H1 (cell line): ENCODE measurements at regions not wholly inside any gene's neighbourhood (a gene's known extent, or its start where the extent isn't known, plus 50 kb on each side); places are given as distances from the start of the nearest gene placed in this dataset.

Experiments
- CTCF ChIA-PET: fragments of 300-600 bp; sonication (Branson Sonifier 250); formaldehyde crosslinking; loops from one replicate; lab custom pipeline; 2021; ENCODE audit not compliant: partially characterized antibody; lab: Charles Lee
- POLR2A ChIA-PET: fragments of 300-600 bp; sonication (Branson Sonifier 250); formaldehyde crosslinking; loops from one replicate; lab custom pipeline; 2021; ENCODE audit warnings: inconsistent platforms; ENCODE audit not compliant: partially characterized antibody; lab: Charles Lee
- DNase-seq, 2 experiments: peaks; one replicate each; pipeline versions ENCODE4 v3.0.0 to v3.0.0-alpha.2; 2010 to 2022; ENCODE audit warnings: low spot score in 2 of 2, low read depth in 1 of 2, mixed read lengths in 1 of 2
- FAIRE-seq: peaks from 2 replicates; lab custom pipeline; 2011; peaks lifted over from hg19 to GRCh38; lab: Jason Lieb, UNC
- H2AFZ ChIP-seq: 2 replicates; pipeline ENCODE4 v1.8.1; 2012; ENCODE audit warnings: low read length, inconsistent platforms
- H2AK5ac ChIP-seq: 2 replicates; pipeline ENCODE4 v1.6.1; 2013; ENCODE audit warnings: low read depth, low read length
- H2BK120ac ChIP-seq: replicated peaks from 2 replicates; pipeline ENCODE3; 2013; ENCODE audit warnings: low read depth, low read length, inconsistent platforms
- H2BK12ac ChIP-seq: 2 replicates; pipeline ENCODE4 v1.6.1; 2013; ENCODE audit warnings: low read depth, low read length
- H2BK15ac ChIP-seq: 2 replicates; pipeline ENCODE4 v1.6.1; 2013; ENCODE audit warnings: low read length
- H2BK20ac ChIP-seq: 2 replicates; pipeline ENCODE4 v1.6.1; 2013; ENCODE audit warnings: low read length
- H2BK5ac ChIP-seq: 2 replicates; pipeline ENCODE4 v1.6.1; 2013; ENCODE audit warnings: low read depth, low read length
- H3K14ac ChIP-seq: 2 replicates; pipeline ENCODE4 v1.6.1; 2013; ENCODE audit warnings: inconsistent platforms; ENCODE audit not compliant: insufficient read length
- H3K18ac ChIP-seq: 2 replicates; pipeline ENCODE4 v1.6.1; 2013; ENCODE audit warnings: low read length; ENCODE audit errors: extremely low read depth
- H3K23ac ChIP-seq: 2 replicates; pipeline ENCODE4 v1.6.1; 2013; ENCODE audit warnings: inconsistent platforms; ENCODE audit not compliant: insufficient read length
- H3K23me2 ChIP-seq: 2 replicates; pipeline ENCODE4 v1.6.1; 2013; ENCODE audit warnings: low read depth, low read length
- H3K27ac ChIP-seq: 2 replicates; pipeline ENCODE4 v1.6.1; 2011; ENCODE audit warnings: low read depth, low read length, inconsistent platforms
- H3K27me3 ChIP-seq, 4 experiments: replicated peaks in 1 of 4; 1 replicate in 1 of 4; 2 replicates in 3 of 4; pipeline versions ENCODE4 v1.6.1 to v1.8.1; 2011 to 2013; ENCODE audit warnings: low read length in 3 of 4, mild to moderate bottlenecking in 3 of 4, inconsistent platforms in 2 of 4, mixed read lengths in 2 of 4, moderate library complexity in 1 of 4; ENCODE audit not compliant: control insufficient read depth in 3 of 4, insufficient read depth in 3 of 4; ENCODE audit errors: extremely low read depth in 1 of 4
- H3K36me3 ChIP-seq, 4 experiments: 2 replicates each; pipeline versions ENCODE4 v1.6.1 to v1.8.1; 2011 to 2013; ENCODE audit warnings: mild to moderate bottlenecking in 4 of 4, low read length in 3 of 4, moderate library complexity in 2 of 4, control low read depth in 1 of 4, inconsistent platforms in 1 of 4; ENCODE audit not compliant: insufficient read depth in 4 of 4, control insufficient read depth in 2 of 4
- H3K4ac ChIP-seq: replicated peaks from 2 replicates; pipeline ENCODE3; 2013; ENCODE audit warnings: low read length, low read depth, mixed read lengths, inconsistent platforms; ENCODE audit not compliant: insufficient read length
- H3K4me1 ChIP-seq, 4 experiments: replicated peaks in 1 of 4; 1 replicate in 1 of 4; 2 replicates in 3 of 4; pipeline versions ENCODE4 v1.6.1 to v1.8.1; 2011 to 2013; ENCODE audit warnings: low read length in 3 of 4, inconsistent platforms in 2 of 4, mixed read lengths in 1 of 4; ENCODE audit not compliant: insufficient read depth in 4 of 4, control insufficient read depth in 3 of 4
- H3K4me2 ChIP-seq, 2 experiments: 2 replicates each; pipeline versions ENCODE4 v1.6.1 to v1.8.1; 2011 to 2013; ENCODE audit warnings: low read depth in 2 of 2, low read length in 2 of 2, control low read depth in 1 of 2, inconsistent platforms in 1 of 2, mild to moderate bottlenecking in 1 of 2; ENCODE audit not compliant: insufficient read depth in 1 of 2
- H3K4me3 ChIP-seq, 4 experiments: fragments of 200-600, 300-600 bp in 1 of 4; sonication (generic), shearing (Covaris generic), sonication (Bioruptor Twin) in 1 of 4; 2 replicates each; pipeline versions ENCODE4 v1.5.1 to v1.8.1; 2011 to 2016; ENCODE audit warnings: low read length in 4 of 4, low read depth in 3 of 4, control low read depth in 2 of 4, inconsistent platforms in 2 of 4, mild to moderate bottlenecking in 2 of 4, mixed read lengths in 1 of 4, moderate library complexity in 1 of 4; ENCODE audit not compliant: insufficient read depth in 2 of 4; ENCODE audit errors: extremely low read depth in 1 of 4
- H3K56ac ChIP-seq: replicated peaks from 2 replicates; pipeline ENCODE3; 2013; ENCODE audit warnings: low read depth, mild to moderate bottlenecking, mixed read lengths, low read length, inconsistent platforms; ENCODE audit not compliant: insufficient read length
- H3K79me1 ChIP-seq: 2 replicates; pipeline ENCODE4 v1.6.1; 2013; ENCODE audit warnings: low read depth, low read length, control low read depth
- H3K79me2 ChIP-seq, 2 experiments: 2 replicates each; pipeline versions ENCODE4 v1.6.1 to v1.8.1; 2012 to 2013; ENCODE audit warnings: low read length in 2 of 2, mild to moderate bottlenecking in 2 of 2, inconsistent platforms in 1 of 2; ENCODE audit not compliant: insufficient read depth in 2 of 2, control insufficient read depth in 1 of 2
- H3K9ac ChIP-seq, 4 experiments: replicated peaks in 1 of 4; 1 replicate in 1 of 4; 2 replicates in 3 of 4; pipeline versions ENCODE4 v1.6.1 to v1.8.1; 2011 to 2013; ENCODE audit warnings: low read depth in 3 of 4, low read length in 3 of 4, control low read depth in 2 of 4, mild to moderate bottlenecking in 2 of 4, moderate library complexity in 2 of 4, inconsistent platforms in 1 of 4; ENCODE audit errors: extremely low read depth in 1 of 4
- H3K9me3 ChIP-seq, 2 experiments: 2 replicates each; pipeline versions ENCODE4 v1.6.1 to v1.8.1; 2012 to 2013; ENCODE audit warnings: mild to moderate bottlenecking in 2 of 2, moderate library complexity in 2 of 2, control low read depth in 1 of 2, inconsistent platforms in 1 of 2, low read depth in 1 of 2, low read length in 1 of 2, mixed read lengths in 1 of 2; ENCODE audit not compliant: insufficient read depth in 2 of 2
- H4K20me1 ChIP-seq, 2 experiments: replicated peaks in 1 of 2; 2 replicates each; pipeline versions ENCODE3 to v1.8.1; 2011 to 2013; ENCODE audit warnings: inconsistent platforms in 2 of 2, low read length in 2 of 2, mild to moderate bottlenecking in 1 of 2; ENCODE audit not compliant: insufficient read depth in 2 of 2, control insufficient read depth in 1 of 2
- H4K5ac ChIP-seq: 2 replicates; pipeline ENCODE4 v1.6.1; 2013; ENCODE audit warnings: low read length, low read depth, mixed read lengths, inconsistent platforms; ENCODE audit not compliant: insufficient read length
- H4K8ac ChIP-seq: 2 replicates; pipeline ENCODE4 v1.8.0; 2013; ENCODE audit warnings: mild to moderate bottlenecking, moderate library complexity, low read length, inconsistent platforms; ENCODE audit not compliant: insufficient read depth; ENCODE audit errors: extremely low read depth
- H4K91ac ChIP-seq: replicated peaks from 2 replicates; pipeline ENCODE3; 2013; ENCODE audit warnings: low read length, mixed read lengths, inconsistent platforms; ENCODE audit not compliant: insufficient read length
- CREB1 ChIP-seq: IDR thresholded peaks from 2 replicates; pipeline ENCODE4 v1.6.1; 2012; ENCODE audit warnings: inconsistent platforms
- JUND ChIP-seq: IDR thresholded peaks from 2 replicates; pipeline ENCODE4 v1.6.1; 2011; ENCODE audit warnings: mild to moderate bottlenecking, improper control_type of control experiment, low read length
- KDM1A ChIP-seq: fragments of 200-600, 300-600 bp; sonication (generic); IDR thresholded peaks from 2 replicates; pipeline ENCODE4 v1.7.1; 2016; ENCODE audit warnings: mild to moderate bottlenecking, low read length, borderline replicate concordance
- KDM5A ChIP-seq: fragments of 200-600 bp; IDR thresholded peaks from 2 replicates; pipeline ENCODE4 v1.7.1; 2012; ENCODE audit warnings: mild to moderate bottlenecking, low read length, inconsistent platforms, mixed read lengths
- MAFK ChIP-seq: IDR thresholded peaks from 2 replicates; pipeline ENCODE4 v1.6.1; 2012; ENCODE audit warnings: low read depth, mild to moderate bottlenecking, improper control_type of control experiment, low read length
- NANOG ChIP-seq: IDR thresholded peaks from 2 replicates; pipeline ENCODE4 v1.6.1; 2011; ENCODE audit warnings: low read length, low read depth, mild to moderate bottlenecking, inconsistent platforms; ENCODE audit not compliant: insufficient read depth, poor library complexity, severe bottlenecking
- RAD21 ChIP-seq, 2 experiments: IDR thresholded peaks in 1 of 2; conservative IDR thresholded peaks in 1 of 2; 2 replicates each; pipeline ENCODE4 v1.6.1; 2011; ENCODE audit warnings: low read depth in 2 of 2, low read length in 2 of 2, improper control_type of control experiment in 1 of 2, inconsistent platforms in 1 of 2, mild to moderate bottlenecking in 1 of 2, moderate library complexity in 1 of 2
- RNF2 ChIP-seq: fragments of 200-900, 300-1000 bp; sonication (generic); IDR thresholded peaks from 2 replicates; pipeline ENCODE4 v1.7.1; 2016; ENCODE audit warnings: borderline replicate concordance, low read depth, mild to moderate bottlenecking, antibody characterized with exemption, low read length; ENCODE audit not compliant: poor library complexity, severe bottlenecking; ENCODE audit errors: missing control alignments
- SP1 ChIP-seq: IDR thresholded peaks from 2 replicates; pipeline ENCODE4 v1.6.1; 2011; ENCODE audit warnings: low read depth, low read length
- SUZ12 ChIP-seq: fragments of 200-600 bp; sonication (generic); IDR thresholded peaks from 2 replicates; pipeline ENCODE4 v1.6.1; 2012; ENCODE audit warnings: mild to moderate bottlenecking, inconsistent platforms, low read length, moderate library complexity, mixed read lengths
- TAF1 ChIP-seq: IDR thresholded peaks from 2 replicates; pipeline ENCODE4 v1.6.1; 2011; ENCODE audit warnings: mild to moderate bottlenecking, low read depth, low read length
- TAF7 ChIP-seq: optimal IDR thresholded peaks from 2 replicates; pipeline ENCODE3; 2011; ENCODE audit warnings: low read depth, mild to moderate bottlenecking, inconsistent platforms, low read length, moderate library complexity, borderline replicate concordance
- WGBS, 2 experiments: shearing (Covaris generic) in 1 of 2; methylation state at CpG; one replicate each; pipeline versions ENCODE4 v1.1.6 to v1.1.7; 2013 to 2015; ENCODE audit warnings: low lambda C conversion rate in 2 of 2, mixed read lengths in 2 of 2, inconsistent platforms in 1 of 2, low coverage in 1 of 2, missing lambda C conversion rate in 1 of 2; ENCODE audit not compliant: insufficient replicate concordance in 2 of 2, insufficient coverage in 1 of 2, insufficient read length in 1 of 2; ENCODE audit errors: extremely low coverage in 1 of 2, missing lambda C conversion rate in 1 of 2; 5-methylcytosine and 5-hydroxymethylcytosine counted together
- TF ChIP-seq, protein P1 (sequence below): IDR thresholded peaks from 2 replicates; pipeline ENCODE4 v1.6.1; 2012; ENCODE audit warnings: low read length, inconsistent platforms

DNA sequence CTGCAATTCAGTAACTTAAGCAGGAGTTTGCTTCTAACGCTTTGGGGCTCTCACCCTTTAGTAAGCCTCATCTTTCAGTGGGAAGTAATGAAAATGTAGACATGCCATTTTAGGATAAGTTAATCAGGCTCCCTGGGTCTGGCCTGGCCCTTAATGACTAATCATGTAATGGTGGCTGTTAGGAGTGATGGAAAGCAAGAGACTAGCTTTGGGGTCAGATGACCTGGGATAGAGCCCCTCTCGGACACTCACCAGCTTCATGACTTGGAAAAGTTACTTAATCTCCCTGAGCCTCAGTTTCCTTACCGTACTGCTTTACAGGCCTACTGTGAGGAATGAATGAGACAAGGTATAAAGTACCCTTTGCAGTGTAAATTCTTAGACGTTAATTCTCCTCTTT is 194.4 kb downstream of the LPIN1 start:
- FAIRE-seq (no peak), DNase-seq (no peak)
- Histone ChIP-seq H3K14ac (no peak overlapping the region), H4K5ac (no peak overlapping the region), H3K4ac (no peak overlapping the region), H2BK120ac (no peak overlapping the region), H2BK20ac (no peak overlapping the region), H3K9me3 (no peaks in the 10 kb centered on the region), H2BK15ac (no peak overlapping the region), H2AFZ (no peak overlapping the region), H2BK12ac (no peak overlapping the region), H3K4me1 (no peaks in the 10 kb centered on the region), H4K20me1 (no peaks in the 10 kb centered on the region), H3K4me3 (no peak overlapping the region), H3K23me2 (no peaks in the 10 kb centered on the region), H3K79me2 (no peaks in the 10 kb centered on the region), H3K27ac (no peak overlapping the region), H3K23ac (no peak overlapping the region), H3K79me1 (no peaks in the 10 kb centered on the region), H3K4me2 (no peak overlapping the region), H2BK5ac (no peak overlapping the region), H3K36me3 (no peaks in the 10 kb centered on the region), H3K56ac (no peak overlapping the region), H4K8ac (no peak overlapping the region), H4K91ac (no peak overlapping the region), H2AK5ac (no peak overlapping the region), H3K9ac (no peak overlapping the region), H3K18ac (no peak overlapping the region), H3K27me3 (no peaks in the 10 kb centered on the region)
- ChIA-PET POLR2A (no interaction called here), CTCF (interaction anchor here (1.5 kb wide), 2 partner anchors 19 to 77 kb away, joined by 3 to 5 read pairs; no protein-coding TSS in a partner anchor)
- no peak for TF ChIP-seq SP1
- no peak for TF ChIP-seq RNF2
- TF ChIP-seq NANOG, result no peak
- no peak for TF ChIP-seq TAF7
- TF ChIP-seq, protein P1, sequence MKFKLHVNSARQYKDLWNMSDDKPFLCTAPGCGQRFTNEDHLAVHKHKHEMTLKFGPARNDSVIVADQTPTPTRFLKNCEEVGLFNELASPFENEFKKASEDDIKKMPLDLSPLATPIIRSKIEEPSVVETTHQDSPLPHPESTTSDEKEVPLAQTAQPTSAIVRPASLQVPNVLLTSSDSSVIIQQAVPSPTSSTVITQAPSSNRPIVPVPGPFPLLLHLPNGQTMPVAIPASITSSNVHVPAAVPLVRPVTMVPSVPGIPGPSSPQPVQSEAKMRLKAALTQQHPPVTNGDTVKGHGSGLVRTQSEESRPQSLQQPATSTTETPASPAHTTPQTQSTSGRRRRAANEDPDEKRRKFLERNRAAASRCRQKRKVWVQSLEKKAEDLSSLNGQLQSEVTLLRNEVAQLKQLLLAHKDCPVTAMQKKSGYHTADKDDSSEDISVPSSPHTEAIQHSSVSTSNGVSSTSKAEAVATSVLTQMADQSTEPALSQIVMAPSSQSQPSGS, result no peak
- TF ChIP-seq SUZ12, result no peak
- no peak for TF ChIP-seq MAFK
- TF ChIP-seq KDM1A, result no peak
- TF ChIP-seq CREB1, result no peak
- TF ChIP-seq JUND, result no peak
- TF ChIP-seq KDM5A, result no peak
- TF ChIP-seq RAD21 (IDR thresholded peaks at IDR 0.05 in 1 of 2, conservative IDR thresholded peaks at IDR 0.05 in 1 of 2; ENCODE audit: low read depth in 2 of 2, low read length in 2 of 2), result no peak
- TF ChIP-seq TAF1, result no peak
- 91% methylated on average over 4 of the region's 4 CpGs; no CpG with 5 or more reads in 1 of the 2 experiments for WGBS, 2 experiments
